ENCODE measurements at regions not wholly inside any gene's neighbourhood (a gene's known extent, or its start where the extent isn't known, plus 50 kb on each side); places are given as distances from the start of the nearest gene placed in this dataset.

DNA sequence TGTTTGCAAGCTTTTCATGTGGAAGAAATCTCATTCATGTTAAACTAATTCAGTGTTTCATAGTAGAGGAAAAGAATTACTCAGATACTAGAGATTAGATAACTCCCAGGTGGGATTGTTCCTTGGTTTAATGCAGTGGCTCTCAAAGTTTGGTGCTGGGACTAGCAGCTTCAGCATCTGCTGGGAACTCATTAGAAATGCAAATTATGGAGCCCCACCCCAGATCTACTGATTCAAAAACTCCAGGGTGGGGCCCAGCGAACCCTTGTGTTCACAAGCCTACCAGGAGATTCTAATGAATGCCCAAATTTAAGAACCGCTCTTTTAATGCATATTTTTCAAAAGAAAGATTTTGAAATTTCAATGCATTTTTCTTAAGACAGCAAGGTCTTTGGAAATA is 253.4 kb upstream of the CNTNAP4 start:
- no peak for TF ChIP-seq EP300 (IDR thresholded peaks at IDR 0.05)
- no peak for TF ChIP-seq CTCF (IDR thresholded peaks at IDR 0.05)
- no peak for TF ChIP-seq POLR2AphosphoS5 (IDR thresholded peaks at IDR 0.05)
- TF ChIP-seq POLR2A (IDR thresholded peaks at IDR 0.05), result no peak
